SK-N-SH treated with all-trans-retinoic acid at 6 μM for 48 hours (cell line): ENCODE measurements at regions not wholly inside any gene's neighbourhood (a gene's known extent, or its start where the extent isn't known, plus 50 kb on each side); places are given as distances from the start of the nearest gene placed in this dataset.

Source experiments
- ATAC-seq: fragments of 200-7000 bp; cut with Tn5 transposase; 3 replicates; pipeline ENCODE4 v1.9.1; 2020; ENCODE audit warnings: mild to moderate bottlenecking, moderate library complexity
- ARNTL ChIP-seq: fragments of 450-650 bp; formaldehyde crosslinking; IDR thresholded peaks from 2 replicates; pipeline ENCODE4 v1.5.0; 2020; ENCODE audit warnings: low read depth, mild to moderate bottlenecking, moderate library complexity, borderline replicate concordance
- BACH2 ChIP-seq: fragments of 250-450 bp; sonication (Bioruptor Pico); IDR thresholded peaks from 2 replicates; pipeline ENCODE4 v1.9.0; 2021; ENCODE audit warnings: mild to moderate bottlenecking, borderline replicate concordance
- CREB5 ChIP-seq: fragments of 250-450 bp; sonication (Bioruptor Pico); IDR thresholded peaks from 2 replicates; pipeline ENCODE4 v1.5.1; 2020; ENCODE audit warnings: low read depth, mild to moderate bottlenecking, moderate library complexity
- CSDC2 ChIP-seq: fragments of 250-450 bp; sonication (Bioruptor Pico); IDR thresholded peaks from 2 replicates; pipeline ENCODE4 v1.5.0; 2020; ENCODE audit warnings: mild to moderate bottlenecking, moderate library complexity
- CSRNP3 ChIP-seq: fragments of 250-450 bp; sonication (Bioruptor Pico); IDR thresholded peaks from 2 replicates; pipeline ENCODE4 v1.5.1; 2021; ENCODE audit warnings: mild to moderate bottlenecking, moderate library complexity
- ESRRG ChIP-seq: fragments of 250-450 bp; sonication (Bioruptor Pico); IDR thresholded peaks from 2 replicates; pipeline ENCODE4 v1.6.1; 2021; ENCODE audit warnings: mild to moderate bottlenecking
- GLIS3 ChIP-seq: fragments of 250-450 bp; sonication (Bioruptor Pico); IDR thresholded peaks from 2 replicates; pipeline ENCODE4 v1.5.0; 2020; ENCODE audit warnings: mild to moderate bottlenecking, moderate library complexity
- ISL1 ChIP-seq: fragments of 250-450 bp; sonication (Bioruptor Pico); IDR thresholded peaks from 2 replicates; pipeline ENCODE4 v2.1.2; 2022; ENCODE audit warnings: mild to moderate bottlenecking, moderate library complexity
- OSR1 ChIP-seq: fragments of 250-450 bp; sonication (Bioruptor Pico); IDR thresholded peaks from 2 replicates; pipeline ENCODE4 v1.8.0; 2022; ENCODE audit warnings: moderate library complexity, mild to moderate bottlenecking, inconsistent platforms
- PATZ1 ChIP-seq: fragments of 250-450 bp; sonication (Bioruptor Pico); IDR thresholded peaks from 2 replicates; pipeline ENCODE4 v1.8.0; 2020; ENCODE audit warnings: mild to moderate bottlenecking, moderate library complexity, borderline replicate concordance
- POU6F1 ChIP-seq: fragments of 250-450 bp; sonication (Bioruptor Pico); IDR thresholded peaks from 2 replicates; pipeline ENCODE4 v1.8.0; 2021; ENCODE audit warnings: low read depth, mild to moderate bottlenecking, moderate library complexity, borderline replicate concordance
- RARB ChIP-seq: fragments of 250-450 bp; sonication (Bioruptor Pico); IDR thresholded peaks from 2 replicates; pipeline ENCODE4 v1.8.0; 2021; ENCODE audit warnings: mild to moderate bottlenecking, moderate library complexity
- SNAI2 ChIP-seq: fragments of 250-450 bp; sonication (Bioruptor Pico); IDR thresholded peaks from 2 replicates; pipeline ENCODE4 v1.5.0; 2020; ENCODE audit warnings: mild to moderate bottlenecking, moderate library complexity
- TOX ChIP-seq: fragments of 250-450 bp; sonication (Bioruptor Pico); IDR thresholded peaks from 2 replicates; pipeline ENCODE4 v1.8.0; 2021; ENCODE audit warnings: mild to moderate bottlenecking, moderate library complexity, borderline replicate concordance
- ZC3H10 ChIP-seq: fragments of 250-450 bp; sonication (Bioruptor Pico); IDR thresholded peaks from 2 replicates; pipeline ENCODE4 v1.5.1; 2021; ENCODE audit warnings: mild to moderate bottlenecking, moderate library complexity
- ZFP3 ChIP-seq: fragments of 250-450 bp; sonication (Bioruptor Pico); IDR thresholded peaks from 2 replicates; pipeline ENCODE4 v1.5.0; 2020; ENCODE audit warnings: mild to moderate bottlenecking, moderate library complexity
- ZFP30 ChIP-seq: fragments of 450-650 bp; formaldehyde crosslinking; IDR thresholded peaks from 2 replicates; pipeline ENCODE4 v1.5.0; 2022; ENCODE audit warnings: mild to moderate bottlenecking, moderate library complexity
- ZNF565 ChIP-seq: fragments of 450-650 bp; formaldehyde crosslinking; conservative IDR thresholded peaks from 2 replicates; pipeline ENCODE4 v1.5.0; 2020; ENCODE audit warnings: low read depth, mild to moderate bottlenecking, moderate library complexity
- ZNF70 ChIP-seq: fragments of 450-650 bp; formaldehyde crosslinking; IDR thresholded peaks from 2 replicates; pipeline ENCODE4 v1.5.0; 2020; ENCODE audit warnings: mild to moderate bottlenecking, moderate library complexity
- ZNF8 ChIP-seq: fragments of 450-650 bp; formaldehyde crosslinking; IDR thresholded peaks from 2 replicates; pipeline ENCODE4 v1.5.0; 2020; ENCODE audit warnings: mild to moderate bottlenecking, moderate library complexity
- TF ChIP-seq, protein P1 (sequence below): fragments of 250-450 bp; sonication (Bioruptor Pico); IDR thresholded peaks from 2 replicates; pipeline ENCODE4 v1.5.0; 2020; ENCODE audit warnings: mild to moderate bottlenecking, moderate library complexity

- ATAC-seq, result no peak
Observed at GRCh38 chr6:159565181-159565710, 127.8 kb downstream of the SOD2 start.

DNA sequence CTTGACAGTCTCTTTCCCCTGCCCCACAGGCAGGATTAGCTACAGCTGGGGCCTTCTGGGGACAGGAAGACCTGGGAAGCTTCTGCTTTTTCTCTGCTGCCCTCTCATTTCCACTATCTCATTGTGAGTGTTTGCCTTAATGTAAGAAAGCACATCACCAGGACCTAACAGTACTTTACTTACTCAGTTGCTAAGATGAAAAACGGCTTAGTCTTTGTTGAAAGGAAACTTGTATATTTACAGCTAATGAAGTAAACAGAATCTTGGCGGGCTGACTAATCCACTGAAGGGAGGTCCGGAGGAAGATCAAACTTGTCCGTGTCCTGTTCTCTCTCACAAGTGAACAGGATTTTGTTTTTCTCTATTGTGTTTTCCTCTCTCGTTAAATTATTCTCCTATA is 128.6 kb downstream of the SOD2 start:
- TF ChIP-seq ISL1 (no peak), SNAI2 (CRISPR knock-in tag) (no peak), ZFP3 (no peak), ZNF565 (CRISPR knock-in tag) (no peak), ZC3H10 (CRISPR knock-in tag) (no peak)
- ATAC-seq, result no peak

More at GRCh38 chr6:159565181-159565710, 127.8 kb downstream of the SOD2 start:
- TF ChIP-seq ARNTL (CRISPR knock-in tag) (no peak), PATZ1 (CRISPR knock-in tag) (no peak), CSDC2 (CRISPR knock-in tag) (no peak), SNAI2 (CRISPR knock-in tag) (no peak), ZFP30 (CRISPR knock-in tag) (no peak), POU6F1 (CRISPR knock-in tag) (no peak), ZNF70 (CRISPR knock-in tag) (no peak), TOX (CRISPR knock-in tag) (no peak), BACH2 (no peak)

DNA sequence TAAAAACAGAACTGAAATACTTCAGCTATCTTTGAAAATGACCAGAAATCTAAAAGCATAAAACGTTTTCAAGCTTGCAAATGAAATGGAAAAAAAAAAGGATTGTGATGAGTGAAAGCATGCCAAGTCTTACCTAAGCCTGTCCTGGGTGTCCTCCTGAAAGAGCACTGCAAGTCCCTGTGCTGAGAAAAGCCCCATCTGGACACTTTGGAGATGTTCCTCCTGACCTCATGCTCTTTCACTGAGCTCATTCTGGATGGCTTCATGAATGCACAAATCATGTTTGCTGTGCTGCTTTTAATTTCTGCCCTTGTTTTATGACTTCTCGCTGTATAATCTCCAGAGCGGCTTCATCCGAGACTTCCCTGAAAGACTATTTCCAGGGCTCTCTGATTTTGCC is 136.0 kb downstream of the SOD2 start:
- no peak for TF ChIP-seq CREB5
- TF ChIP-seq, protein P1, sequence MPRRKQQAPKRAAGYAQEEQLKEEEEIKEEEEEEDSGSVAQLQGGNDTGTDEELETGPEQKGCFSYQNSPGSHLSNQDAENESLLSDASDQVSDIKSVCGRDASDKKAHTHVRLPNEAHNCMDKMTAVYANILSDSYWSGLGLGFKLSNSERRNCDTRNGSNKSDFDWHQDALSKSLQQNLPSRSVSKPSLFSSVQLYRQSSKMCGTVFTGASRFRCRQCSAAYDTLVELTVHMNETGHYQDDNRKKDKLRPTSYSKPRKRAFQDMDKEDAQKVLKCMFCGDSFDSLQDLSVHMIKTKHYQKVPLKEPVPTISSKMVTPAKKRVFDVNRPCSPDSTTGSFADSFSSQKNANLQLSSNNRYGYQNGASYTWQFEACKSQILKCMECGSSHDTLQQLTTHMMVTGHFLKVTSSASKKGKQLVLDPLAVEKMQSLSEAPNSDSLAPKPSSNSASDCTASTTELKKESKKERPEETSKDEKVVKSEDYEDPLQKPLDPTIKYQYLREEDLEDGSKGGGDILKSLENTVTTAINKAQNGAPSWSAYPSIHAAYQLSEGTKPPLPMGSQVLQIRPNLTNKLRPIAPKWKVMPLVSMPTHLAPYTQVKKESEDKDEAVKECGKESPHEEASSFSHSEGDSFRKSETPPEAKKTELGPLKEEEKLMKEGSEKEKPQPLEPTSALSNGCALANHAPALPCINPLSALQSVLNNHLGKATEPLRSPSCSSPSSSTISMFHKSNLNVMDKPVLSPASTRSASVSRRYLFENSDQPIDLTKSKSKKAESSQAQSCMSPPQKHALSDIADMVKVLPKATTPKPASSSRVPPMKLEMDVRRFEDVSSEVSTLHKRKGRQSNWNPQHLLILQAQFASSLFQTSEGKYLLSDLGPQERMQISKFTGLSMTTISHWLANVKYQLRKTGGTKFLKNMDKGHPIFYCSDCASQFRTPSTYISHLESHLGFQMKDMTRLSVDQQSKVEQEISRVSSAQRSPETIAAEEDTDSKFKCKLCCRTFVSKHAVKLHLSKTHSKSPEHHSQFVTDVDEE, result no peak
- TF ChIP-seq CSDC2 (CRISPR knock-in tag), result no peak
- TF ChIP-seq GLIS3 (CRISPR knock-in tag), result no peak
- no peak for TF ChIP-seq BACH2
- TF ChIP-seq ARNTL (CRISPR knock-in tag), result no peak
- no peak for TF ChIP-seq ZFP3
- TF ChIP-seq ESRRG (CRISPR knock-in tag), result no peak
- no peak for TF ChIP-seq CSRNP3
- no peak for TF ChIP-seq RARB (CRISPR knock-in tag)
- no peak for TF ChIP-seq ZC3H10 (CRISPR knock-in tag)
- no peak for ATAC-seq

DNA sequence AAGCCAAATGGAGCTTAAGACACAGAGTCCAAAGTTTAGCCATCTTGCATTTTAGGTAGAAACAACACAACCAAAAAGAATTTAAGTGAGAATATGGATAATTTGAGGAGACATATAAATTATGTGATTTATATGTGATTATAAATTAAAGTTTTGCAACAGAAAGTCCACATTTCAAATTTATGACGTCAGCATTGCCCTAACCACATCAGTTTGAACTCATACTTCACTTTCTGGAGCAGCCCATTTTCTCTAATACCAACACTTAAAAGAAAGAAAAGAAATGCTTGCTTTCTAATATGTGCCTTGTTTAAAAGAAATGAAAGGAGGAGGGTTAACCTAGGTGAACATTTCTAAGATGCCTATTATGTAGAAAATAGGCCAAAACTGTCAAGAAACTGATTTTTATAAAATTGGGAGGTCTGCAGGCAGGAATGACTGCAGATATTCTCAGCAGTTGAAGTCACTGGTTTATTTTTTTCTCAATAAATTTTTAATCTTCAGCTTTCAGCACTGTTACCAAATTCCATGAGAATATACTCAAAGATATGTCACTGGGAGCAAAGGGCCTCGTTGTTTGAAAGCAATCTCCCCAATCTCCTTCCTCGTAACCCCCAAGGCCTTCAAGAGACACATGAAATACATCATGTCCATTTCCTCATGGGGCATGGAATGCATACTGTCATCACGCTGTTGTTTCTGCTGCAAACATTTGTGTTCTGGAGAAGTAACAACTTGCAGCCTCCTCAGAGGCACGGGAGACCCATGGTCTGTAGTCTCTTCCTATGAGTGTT is 137.8 kb downstream of the SOD2 start:
- ATAC-seq, result no peak
- TF ChIP-seq CREB5, result no peak
- no peak for TF ChIP-seq ZNF8 (CRISPR knock-in tag)
- TF ChIP-seq ZNF70 (CRISPR knock-in tag), result no peak
- TF ChIP-seq POU6F1 (CRISPR knock-in tag), result no peak
- TF ChIP-seq CSRNP3, result no peak
- TF ChIP-seq ZFP30 (CRISPR knock-in tag), result no peak
- TF ChIP-seq ZNF565 (CRISPR knock-in tag), result no peak
- TF ChIP-seq ZC3H10 (CRISPR knock-in tag), result no peak
- no peak for TF ChIP-seq SNAI2 (CRISPR knock-in tag)
- no peak for TF ChIP-seq ARNTL (CRISPR knock-in tag)
- TF ChIP-seq OSR1, result no peak
